ENCODE measurements at regions not wholly inside any gene's neighbourhood (a gene's known extent, or its start where the extent isn't known, plus 50 kb on each side); places are given as distances from the start of the nearest gene placed in this dataset.

- TF ChIP-seq EP300 (IDR thresholded peaks at IDR 0.05; ENCODE audit: borderline replicate concordance) (no peak), EGR1 (IDR thresholded peaks at IDR 0.05) (no peak), MAX (IDR thresholded peaks at IDR 0.05) (no peak), TEAD4 (IDR thresholded peaks at IDR 0.05) (no peak), NFIC (IDR thresholded peaks at IDR 0.05) (no peak), TCF12 (IDR thresholded peaks at IDR 0.05; ENCODE audit: low read depth) (no peak), CEBPB (IDR thresholded peaks at IDR 0.05) (no peak), YY1 (IDR thresholded peaks at IDR 0.05; ENCODE audit: low read depth) (no peak), USF1 (IDR thresholded peaks at IDR 0.05) (no peak), RAD21 (IDR thresholded peaks at IDR 0.05; ENCODE audit: low read depth) (no peak), FOXM1 (IDR thresholded peaks at IDR 0.05; ENCODE audit: borderline replicate concordance, low read depth) (no peak), REST (IDR thresholded peaks at IDR 0.05; ENCODE audit: low read depth) (no peak), TAF1 (IDR thresholded peaks at IDR 0.05; ENCODE audit: low read depth) (no peak), ZBTB7A (IDR thresholded peaks at IDR 0.05; ENCODE audit: low read depth) (no peak), CREB1 (IDR thresholded peaks at IDR 0.05; ENCODE audit: low read depth) (no peak)
Observed at GRCh38 chr6:144877118-144877517, 592.0 kb downstream of the UTRN start.

GRCh38 chr6:144878577-144878976, 593.4 kb downstream of the UTRN start:
- TF ChIP-seq CEBPB (IDR thresholded peaks at IDR 0.05) (no peak), FOXM1 (IDR thresholded peaks at IDR 0.05; ENCODE audit: borderline replicate concordance, low read depth) (no peak), YY1 (IDR thresholded peaks at IDR 0.05; ENCODE audit: low read depth) (no peak), TEAD4 (IDR thresholded peaks at IDR 0.05) (no peak), NFIC (IDR thresholded peaks at IDR 0.05) (no peak), EP300 (IDR thresholded peaks at IDR 0.05; ENCODE audit: borderline replicate concordance) (no peak), REST (IDR thresholded peaks at IDR 0.05; ENCODE audit: low read depth) (no peak), EGR1 (IDR thresholded peaks at IDR 0.05) (no peak), CREB1 (IDR thresholded peaks at IDR 0.05; ENCODE audit: low read depth) (no peak), USF1 (IDR thresholded peaks at IDR 0.05) (no peak), TAF1 (IDR thresholded peaks at IDR 0.05; ENCODE audit: low read depth) (no peak), ZBTB7A (IDR thresholded peaks at IDR 0.05; ENCODE audit: low read depth) (no peak), MAX (IDR thresholded peaks at IDR 0.05) (no peak), TCF12 (IDR thresholded peaks at IDR 0.05; ENCODE audit: low read depth) (no peak)

GRCh38 chr6:144879436-144879835, 594.3 kb downstream of the UTRN start:
- TF ChIP-seq EGR1 (IDR thresholded peaks at IDR 0.05): no peak
- no peak for TF ChIP-seq TAF1 (IDR thresholded peaks at IDR 0.05; ENCODE audit: low read depth)
- TF ChIP-seq MAX (IDR thresholded peaks at IDR 0.05): no peak
- TF ChIP-seq REST (IDR thresholded peaks at IDR 0.05; ENCODE audit: low read depth): no peak
- TF ChIP-seq FOXM1 (IDR thresholded peaks at IDR 0.05; ENCODE audit: borderline replicate concordance, low read depth): no peak
- no peak for TF ChIP-seq EP300 (IDR thresholded peaks at IDR 0.05; ENCODE audit: borderline replicate concordance)
- no peak for TF ChIP-seq USF1 (IDR thresholded peaks at IDR 0.05)

GRCh38 chr6:144882425-144882824, 597.3 kb downstream of the UTRN start:
- TF ChIP-seq EP300 (IDR thresholded peaks at IDR 0.05; ENCODE audit: borderline replicate concordance) (no peak), ZBTB7A (IDR thresholded peaks at IDR 0.05; ENCODE audit: low read depth) (no peak), TAF1 (IDR thresholded peaks at IDR 0.05; ENCODE audit: low read depth) (no peak), RAD21 (IDR thresholded peaks at IDR 0.05; ENCODE audit: low read depth) (no peak), CREB1 (IDR thresholded peaks at IDR 0.05; ENCODE audit: low read depth) (no peak)
